ENCODE measurements at regions not wholly inside any gene's neighbourhood (a gene's known extent, or its start where the extent isn't known, plus 50 kb on each side); places are given as distances from the start of the nearest gene placed in this dataset.

- no peak for ATAC-seq
These were observed 335.8 kb downstream of the TRIB2 start for GRCh38 chr2:13052547-13052946.

More at GRCh38 chr2:13052547-13052946, 335.8 kb downstream of the TRIB2 start:
- no peaks in the 10 kb centered on the region for H4K20me1 ChIP-seq (replicated peaks; ENCODE audit: insufficient read depth)
- Mint-ChIP-seq H3K27me3 (ENCODE audit: insufficient read depth, low read depth, poor library complexity) (no peaks in the 10 kb centered on the region), H3K36me3 (ENCODE audit: low read depth) (no peaks in the 10 kb centered on the region), H3K4me1 (no peaks in the 10 kb centered on the region), H3K4me3 (no peak overlapping the region), H3K9me3 (no peaks in the 10 kb centered on the region), H3K27ac (no peak overlapping the region)
- no peaks in the 10 kb centered on the region for H3F3A ChIP-seq (replicated peaks; ENCODE audit: low read depth)
- DNase-seq (ENCODE audit: low spot score): no peak
- no peaks in the 10 kb centered on the region for H3K36me3 ChIP-seq (ENCODE audit: insufficient read depth)
- H2AFZ ChIP-seq: no peak overlapping the region
- no peaks in the 10 kb centered on the region for H3K27me3 ChIP-seq (ENCODE audit: insufficient read depth)
- no peak overlapping the region for H3K4me3 ChIP-seq
- no peak overlapping the region for H3K4me2 ChIP-seq
- no peaks in the 10 kb centered on the region for H3K9me2 ChIP-seq (ENCODE audit: insufficient read depth)
- no peaks in the 10 kb centered on the region for H3K4me1 ChIP-seq (ENCODE audit: insufficient read depth)
- no peak for TF ChIP-seq CREB1 (CRISPR knock-in tag; IDR thresholded peaks at IDR 0.05; ENCODE audit: low read depth)
- no peak for TF ChIP-seq NANOG (IDR thresholded peaks at IDR 0.05; ENCODE audit: borderline replicate concordance)
- TF ChIP-seq, protein P1, sequence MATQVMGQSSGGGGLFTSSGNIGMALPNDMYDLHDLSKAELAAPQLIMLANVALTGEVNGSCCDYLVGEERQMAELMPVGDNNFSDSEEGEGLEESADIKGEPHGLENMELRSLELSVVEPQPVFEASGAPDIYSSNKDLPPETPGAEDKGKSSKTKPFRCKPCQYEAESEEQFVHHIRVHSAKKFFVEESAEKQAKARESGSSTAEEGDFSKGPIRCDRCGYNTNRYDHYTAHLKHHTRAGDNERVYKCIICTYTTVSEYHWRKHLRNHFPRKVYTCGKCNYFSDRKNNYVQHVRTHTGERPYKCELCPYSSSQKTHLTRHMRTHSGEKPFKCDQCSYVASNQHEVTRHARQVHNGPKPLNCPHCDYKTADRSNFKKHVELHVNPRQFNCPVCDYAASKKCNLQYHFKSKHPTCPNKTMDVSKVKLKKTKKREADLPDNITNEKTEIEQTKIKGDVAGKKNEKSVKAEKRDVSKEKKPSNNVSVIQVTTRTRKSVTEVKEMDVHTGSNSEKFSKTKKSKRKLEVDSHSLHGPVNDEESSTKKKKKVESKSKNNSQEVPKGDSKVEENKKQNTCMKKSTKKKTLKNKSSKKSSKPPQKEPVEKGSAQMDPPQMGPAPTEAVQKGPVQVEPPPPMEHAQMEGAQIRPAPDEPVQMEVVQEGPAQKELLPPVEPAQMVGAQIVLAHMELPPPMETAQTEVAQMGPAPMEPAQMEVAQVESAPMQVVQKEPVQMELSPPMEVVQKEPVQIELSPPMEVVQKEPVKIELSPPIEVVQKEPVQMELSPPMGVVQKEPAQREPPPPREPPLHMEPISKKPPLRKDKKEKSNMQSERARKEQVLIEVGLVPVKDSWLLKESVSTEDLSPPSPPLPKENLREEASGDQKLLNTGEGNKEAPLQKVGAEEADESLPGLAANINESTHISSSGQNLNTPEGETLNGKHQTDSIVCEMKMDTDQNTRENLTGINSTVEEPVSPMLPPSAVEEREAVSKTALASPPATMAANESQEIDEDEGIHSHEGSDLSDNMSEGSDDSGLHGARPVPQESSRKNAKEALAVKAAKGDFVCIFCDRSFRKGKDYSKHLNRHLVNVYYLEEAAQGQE (IDR thresholded peaks at IDR 0.05; ENCODE audit: unreplicated experiment): no peak
- TF ChIP-seq EZH2phosphoT487 (IDR thresholded peaks at IDR 0.05; ENCODE audit: unreplicated experiment): no peak
- no peak for TF ChIP-seq ETS1 (IDR thresholded peaks at IDR 0.05)
- TF ChIP-seq, protein P2, sequence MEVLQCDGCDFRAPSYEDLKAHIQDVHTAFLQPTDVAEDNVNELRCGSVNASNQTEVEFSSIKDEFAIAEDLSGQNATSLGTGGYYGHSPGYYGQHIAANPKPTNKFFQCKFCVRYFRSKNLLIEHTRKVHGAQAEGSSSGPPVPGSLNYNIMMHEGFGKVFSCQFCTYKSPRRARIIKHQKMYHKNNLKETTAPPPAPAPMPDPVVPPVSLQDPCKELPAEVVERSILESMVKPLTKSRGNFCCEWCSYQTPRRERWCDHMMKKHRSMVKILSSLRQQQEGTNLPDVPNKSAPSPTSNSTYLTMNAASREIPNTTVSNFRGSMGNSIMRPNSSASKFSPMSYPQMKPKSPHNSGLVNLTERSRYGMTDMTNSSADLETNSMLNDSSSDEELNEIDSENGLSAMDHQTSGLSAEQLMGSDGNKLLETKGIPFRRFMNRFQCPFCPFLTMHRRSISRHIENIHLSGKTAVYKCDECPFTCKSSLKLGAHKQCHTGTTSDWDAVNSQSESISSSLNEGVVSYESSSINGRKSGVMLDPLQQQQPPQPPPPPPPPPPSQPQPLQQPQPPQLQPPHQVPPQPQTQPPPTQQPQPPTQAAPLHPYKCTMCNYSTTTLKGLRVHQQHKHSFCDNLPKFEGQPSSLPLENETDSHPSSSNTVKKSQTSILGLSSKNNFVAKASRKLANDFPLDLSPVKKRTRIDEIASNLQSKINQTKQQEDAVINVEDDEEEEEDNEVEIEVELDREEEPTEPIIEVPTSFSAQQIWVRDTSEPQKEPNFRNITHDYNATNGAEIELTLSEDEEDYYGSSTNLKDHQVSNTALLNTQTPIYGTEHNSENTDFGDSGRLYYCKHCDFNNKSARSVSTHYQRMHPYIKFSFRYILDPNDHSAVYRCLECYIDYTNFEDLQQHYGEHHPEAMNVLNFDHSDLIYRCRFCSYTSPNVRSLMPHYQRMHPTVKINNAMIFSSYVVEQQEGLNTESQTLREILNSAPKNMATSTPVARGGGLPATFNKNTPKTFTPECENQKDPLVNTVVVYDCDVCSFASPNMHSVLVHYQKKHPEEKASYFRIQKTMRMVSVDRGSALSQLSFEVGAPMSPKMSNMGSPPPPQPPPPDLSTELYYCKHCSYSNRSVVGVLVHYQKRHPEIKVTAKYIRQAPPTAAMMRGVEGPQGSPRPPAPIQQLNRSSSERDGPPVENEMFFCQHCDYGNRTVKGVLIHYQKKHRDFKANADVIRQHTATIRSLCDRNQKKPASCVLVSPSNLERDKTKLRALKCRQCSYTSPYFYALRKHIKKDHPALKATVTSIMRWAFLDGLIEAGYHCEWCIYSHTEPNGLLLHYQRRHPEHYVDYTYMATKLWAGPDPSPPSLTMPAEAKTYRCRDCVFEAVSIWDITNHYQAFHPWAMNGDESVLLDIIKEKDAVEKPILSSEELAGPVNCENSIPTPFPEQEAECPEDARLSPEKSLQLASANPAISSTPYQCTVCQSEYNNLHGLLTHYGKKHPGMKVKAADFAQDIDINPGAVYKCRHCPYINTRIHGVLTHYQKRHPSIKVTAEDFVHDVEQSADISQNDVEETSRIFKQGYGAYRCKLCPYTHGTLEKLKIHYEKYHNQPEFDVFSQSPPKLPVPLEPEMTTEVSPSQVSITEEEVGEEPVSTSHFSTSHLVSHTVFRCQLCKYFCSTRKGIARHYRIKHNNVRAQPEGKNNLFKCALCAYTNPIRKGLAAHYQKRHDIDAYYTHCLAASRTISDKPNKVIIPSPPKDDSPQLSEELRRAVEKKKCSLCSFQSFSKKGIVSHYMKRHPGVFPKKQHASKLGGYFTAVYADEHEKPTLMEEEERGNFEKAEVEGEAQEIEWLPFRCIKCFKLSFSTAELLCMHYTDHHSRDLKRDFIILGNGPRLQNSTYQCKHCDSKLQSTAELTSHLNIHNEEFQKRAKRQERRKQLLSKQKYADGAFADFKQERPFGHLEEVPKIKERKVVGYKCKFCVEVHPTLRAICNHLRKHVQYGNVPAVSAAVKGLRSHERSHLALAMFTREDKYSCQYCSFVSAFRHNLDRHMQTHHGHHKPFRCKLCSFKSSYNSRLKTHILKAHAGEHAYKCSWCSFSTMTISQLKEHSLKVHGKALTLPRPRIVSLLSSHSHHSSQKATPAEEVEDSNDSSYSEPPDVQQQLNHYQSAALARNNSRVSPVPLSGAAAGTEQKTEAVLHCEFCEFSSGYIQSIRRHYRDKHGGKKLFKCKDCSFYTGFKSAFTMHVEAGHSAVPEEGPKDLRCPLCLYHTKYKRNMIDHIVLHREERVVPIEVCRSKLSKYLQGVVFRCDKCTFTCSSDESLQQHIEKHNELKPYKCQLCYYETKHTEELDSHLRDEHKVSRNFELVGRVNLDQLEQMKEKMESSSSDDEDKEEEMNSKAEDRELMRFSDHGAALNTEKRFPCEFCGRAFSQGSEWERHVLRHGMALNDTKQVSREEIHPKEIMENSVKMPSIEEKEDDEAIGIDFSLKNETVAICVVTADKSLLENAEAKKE (CRISPR knock-in tag; IDR thresholded peaks at IDR 0.05): no peak
- TF ChIP-seq STAT1 (IDR thresholded peaks at IDR 0.05; ENCODE audit: unreplicated experiment): no peak
- TF ChIP-seq ZNF331 (CRISPR knock-in tag; IDR thresholded peaks at IDR 0.05; ENCODE audit: low read depth): no peak
- no peak for TF ChIP-seq EZH2 (IDR thresholded peaks at IDR 0.05; ENCODE audit: low read depth, unreplicated experiment)
- no peak for TF ChIP-seq JUNB (IDR thresholded peaks at IDR 0.05; ENCODE audit: unreplicated experiment)
- TF ChIP-seq, protein P3, sequence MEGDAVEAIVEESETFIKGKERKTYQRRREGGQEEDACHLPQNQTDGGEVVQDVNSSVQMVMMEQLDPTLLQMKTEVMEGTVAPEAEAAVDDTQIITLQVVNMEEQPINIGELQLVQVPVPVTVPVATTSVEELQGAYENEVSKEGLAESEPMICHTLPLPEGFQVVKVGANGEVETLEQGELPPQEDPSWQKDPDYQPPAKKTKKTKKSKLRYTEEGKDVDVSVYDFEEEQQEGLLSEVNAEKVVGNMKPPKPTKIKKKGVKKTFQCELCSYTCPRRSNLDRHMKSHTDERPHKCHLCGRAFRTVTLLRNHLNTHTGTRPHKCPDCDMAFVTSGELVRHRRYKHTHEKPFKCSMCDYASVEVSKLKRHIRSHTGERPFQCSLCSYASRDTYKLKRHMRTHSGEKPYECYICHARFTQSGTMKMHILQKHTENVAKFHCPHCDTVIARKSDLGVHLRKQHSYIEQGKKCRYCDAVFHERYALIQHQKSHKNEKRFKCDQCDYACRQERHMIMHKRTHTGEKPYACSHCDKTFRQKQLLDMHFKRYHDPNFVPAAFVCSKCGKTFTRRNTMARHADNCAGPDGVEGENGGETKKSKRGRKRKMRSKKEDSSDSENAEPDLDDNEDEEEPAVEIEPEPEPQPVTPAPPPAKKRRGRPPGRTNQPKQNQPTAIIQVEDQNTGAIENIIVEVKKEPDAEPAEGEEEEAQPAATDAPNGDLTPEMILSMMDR (conservative IDR thresholded peaks at IDR 0.05; ENCODE audit: low read depth in 2 of 2): no peak
- TF ChIP-seq POLR2AphosphoS5 (IDR thresholded peaks at IDR 0.05; ENCODE audit: low read depth): no peak
- H3K79me2 ChIP-seq (replicated peaks; ENCODE audit: insufficient read depth): no peaks in the 10 kb centered on the region
- H3K27ac ChIP-seq (ENCODE audit: low read depth): no peak overlapping the region
